ENCODE measurements at regions not wholly inside any gene's neighbourhood (a gene's known extent, or its start where the extent isn't known, plus 50 kb on each side); places are given as distances from the start of the nearest gene placed in this dataset.
"Not testable (repeated sequence)": the region's sequence is repeated elsewhere in the genome, so short reads cannot be mapped to it uniquely, and the experiment has no call there.

- no peaks in the 10 kb centered on the region for H3K4me1 ChIP-seq
- no peaks in the 10 kb centered on the region for H3K9me3 ChIP-seq
- ATAC-seq: no peak
- TF ChIP-seq, protein P1, sequence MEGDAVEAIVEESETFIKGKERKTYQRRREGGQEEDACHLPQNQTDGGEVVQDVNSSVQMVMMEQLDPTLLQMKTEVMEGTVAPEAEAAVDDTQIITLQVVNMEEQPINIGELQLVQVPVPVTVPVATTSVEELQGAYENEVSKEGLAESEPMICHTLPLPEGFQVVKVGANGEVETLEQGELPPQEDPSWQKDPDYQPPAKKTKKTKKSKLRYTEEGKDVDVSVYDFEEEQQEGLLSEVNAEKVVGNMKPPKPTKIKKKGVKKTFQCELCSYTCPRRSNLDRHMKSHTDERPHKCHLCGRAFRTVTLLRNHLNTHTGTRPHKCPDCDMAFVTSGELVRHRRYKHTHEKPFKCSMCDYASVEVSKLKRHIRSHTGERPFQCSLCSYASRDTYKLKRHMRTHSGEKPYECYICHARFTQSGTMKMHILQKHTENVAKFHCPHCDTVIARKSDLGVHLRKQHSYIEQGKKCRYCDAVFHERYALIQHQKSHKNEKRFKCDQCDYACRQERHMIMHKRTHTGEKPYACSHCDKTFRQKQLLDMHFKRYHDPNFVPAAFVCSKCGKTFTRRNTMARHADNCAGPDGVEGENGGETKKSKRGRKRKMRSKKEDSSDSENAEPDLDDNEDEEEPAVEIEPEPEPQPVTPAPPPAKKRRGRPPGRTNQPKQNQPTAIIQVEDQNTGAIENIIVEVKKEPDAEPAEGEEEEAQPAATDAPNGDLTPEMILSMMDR (IDR thresholded peaks at IDR 0.05): no peak
- intact Hi-C loops (cut with DNase I): no loop called here
- no peak overlapping the region for H3K4me3 ChIP-seq
- no peak for DNase-seq
- no peaks in the 10 kb centered on the region for H3K27me3 ChIP-seq (ENCODE audit: low read depth)
- no peaks in the 10 kb centered on the region for H3K36me3 ChIP-seq
- no peak overlapping the region for H3K27ac ChIP-seq
These were observed 674.4 kb downstream of the TYW1 start for GRCh38 chr7:67671006-67671548.

- Histone ChIP-seq H3K4me3 (no peak overlapping the region), H3K36me3 (no peaks in the 10 kb centered on the region), H3K27me3 (ENCODE audit: low read depth) (no peaks in the 10 kb centered on the region), H3K9me3 (no peaks in the 10 kb centered on the region), H3K27ac (no peak overlapping the region), H3K4me1 (no peaks in the 10 kb centered on the region)
- intact Hi-C loops (cut with DNase I): no loop called here
- DNase-seq (no peak), ATAC-seq (no peak)
- TF ChIP-seq, protein P1 (IDR thresholded peaks at IDR 0.05): no peak
These were observed 677.2 kb downstream of the TYW1 start for GRCh38 chr7:67673861-67674260.

- H3K4me1 ChIP-seq; H3K9me3 ChIP-seq; H3K4me3 ChIP-seq; H3K36me3 ChIP-seq; H3K27ac ChIP-seq; DNase-seq; H3K27me3 ChIP-seq (ENCODE audit: low read depth); ATAC-seq; intact Hi-C loops (cut with DNase I): not testable (repeated sequence)
These were observed 678.2 kb downstream of the TYW1 start for GRCh38 chr7:67674862-67675261.

- intact Hi-C loops (cut with DNase I): no loop called here
- TF ChIP-seq, protein P1 (IDR thresholded peaks at IDR 0.05): no peak
- ATAC-seq: no peak
- H3K36me3 ChIP-seq: no peaks in the 10 kb centered on the region
- H3K4me1 ChIP-seq: no peaks in the 10 kb centered on the region
- H3K4me3 ChIP-seq: no peak overlapping the region
- DNase-seq: no peak
- no peaks in the 10 kb centered on the region for H3K9me3 ChIP-seq
- H3K27me3 ChIP-seq (ENCODE audit: low read depth): no peaks in the 10 kb centered on the region
- no peak overlapping the region for H3K27ac ChIP-seq
These were observed 679.3 kb downstream of the TYW1 start for GRCh38 chr7:67675971-67676370.

DNA sequence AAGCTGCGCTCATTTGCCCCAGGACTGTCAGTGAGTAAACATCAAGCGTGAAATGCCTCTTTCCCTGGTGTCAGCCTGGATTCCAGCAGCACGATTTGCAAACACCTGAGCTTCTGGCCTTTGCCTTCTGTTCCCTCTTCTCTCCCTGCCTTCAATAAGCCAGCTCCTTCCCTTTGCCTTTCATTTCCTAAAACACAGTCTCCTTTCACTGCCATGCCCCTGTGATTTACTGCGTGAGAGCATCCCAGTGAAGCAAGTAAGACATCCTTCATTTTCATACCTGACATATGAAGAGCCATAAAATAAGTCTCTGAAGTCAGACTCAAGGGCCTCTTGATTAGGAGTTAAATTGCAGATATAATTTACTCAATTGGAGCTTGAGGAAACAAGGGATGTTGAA lies 681.8 kb downstream of the TYW1 start:
- no peak for DNase-seq
- no peak for ATAC-seq

GRCh38 chr7:67683628-67684027 lies 687.0 kb downstream of the TYW1 start:
- DNase-seq: no peak
- no peak overlapping the region for H3K27ac ChIP-seq

More for the DNA sequence above, 681.8 kb downstream of the TYW1 start:
- intact Hi-C loops (cut with DNase I): no loop called here
- Histone ChIP-seq H3K27me3 (ENCODE audit: low read depth) (no peaks in the 10 kb centered on the region), H3K4me3 (no peak overlapping the region), H3K4me1 (no peaks in the 10 kb centered on the region), H3K9me3 (no peaks in the 10 kb centered on the region), H3K27ac (no peak overlapping the region), H3K36me3 (no peaks in the 10 kb centered on the region)
- TF ChIP-seq, protein P1 (IDR thresholded peaks at IDR 0.05): no peak

More at GRCh38 chr7:67683628-67684027, 687.0 kb downstream of the TYW1 start:
- intact Hi-C loops (cut with DNase I): no loop called here
- Histone ChIP-seq H3K36me3 (no peaks in the 10 kb centered on the region), H3K4me1 (no peaks in the 10 kb centered on the region), H3K27me3 (ENCODE audit: low read depth) (no peaks in the 10 kb centered on the region), H3K4me3 (no peak overlapping the region), H3K9me3 (no peaks in the 10 kb centered on the region)
- no peak for ATAC-seq
- TF ChIP-seq, protein P1 (IDR thresholded peaks at IDR 0.05): no peak

All from lower lobe of right lung (tissue), 2 donors.